Inflammatory macrophage treated with lipopolysaccharide for 4 hours (primary cell): ENCODE measurements at regions not wholly inside any gene's neighbourhood (a gene's known extent, or its start where the extent isn't known, plus 50 kb on each side); places are given as distances from the start of the nearest gene placed in this dataset.

Experiments
- DNase-seq: peaks from one replicate; pipeline ENCODE4 v3.0.0-alpha.2; 2020

DNA sequence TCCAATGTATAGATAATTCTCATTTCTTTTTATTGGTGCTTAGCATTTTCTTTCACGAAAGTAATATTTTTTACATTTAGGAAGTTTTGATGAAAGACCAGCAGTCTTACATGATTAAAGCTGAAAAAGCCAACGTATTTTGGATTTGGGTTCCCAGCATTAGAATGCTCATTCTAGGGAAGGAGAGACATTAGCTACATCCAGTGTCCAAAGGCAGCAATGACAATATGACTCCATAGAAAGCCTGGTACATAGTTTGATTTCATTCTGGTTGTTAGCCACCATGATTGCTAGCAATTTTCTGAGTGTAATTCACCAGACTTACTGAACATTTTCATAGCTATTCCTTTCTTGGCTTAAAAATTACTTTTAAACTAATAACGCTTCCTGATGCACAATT is 1397.5 kb downstream of the PCDH7 start:
- DNase-seq, result no peak

DNA sequence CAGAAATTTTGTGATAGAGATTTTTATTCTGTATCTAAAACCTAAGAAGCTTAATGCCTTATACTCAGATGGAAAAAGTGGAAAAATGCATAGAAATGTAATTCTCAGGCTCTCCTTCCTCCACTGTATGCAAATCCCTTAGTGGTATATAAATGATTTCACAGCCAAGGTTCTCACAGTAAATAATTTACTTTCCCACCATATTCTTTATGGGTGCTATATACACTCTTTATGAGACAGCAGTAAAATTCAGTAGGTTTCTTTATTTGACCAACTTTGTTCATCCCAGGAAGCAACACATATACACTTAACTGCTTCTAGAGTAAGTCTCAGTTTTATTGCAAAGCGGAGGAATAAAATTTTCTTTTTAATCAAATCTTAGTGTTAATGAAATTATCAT is 1399.7 kb downstream of the PCDH7 start:
- DNase-seq, result no peak

DNA sequence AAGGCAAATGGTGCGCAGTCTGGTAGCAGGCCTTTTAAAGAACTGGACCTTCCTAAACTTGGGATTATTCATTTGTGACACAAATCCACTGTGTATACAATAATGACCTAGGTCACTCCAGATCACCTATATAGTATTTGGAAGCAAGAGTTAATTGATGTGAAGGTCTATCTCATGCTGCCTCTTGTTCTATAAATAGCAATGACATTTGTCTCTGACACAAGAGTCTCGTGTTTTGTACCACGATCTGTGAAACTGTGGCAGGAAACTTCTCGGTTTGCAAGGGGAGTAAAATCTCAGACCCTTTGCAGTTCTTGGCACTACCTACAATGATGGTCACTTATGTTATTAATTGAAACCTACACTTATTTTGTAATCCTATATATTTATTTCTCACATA is 1408.4 kb downstream of the PCDH7 start:
- DNase-seq, result no peak

DNA sequence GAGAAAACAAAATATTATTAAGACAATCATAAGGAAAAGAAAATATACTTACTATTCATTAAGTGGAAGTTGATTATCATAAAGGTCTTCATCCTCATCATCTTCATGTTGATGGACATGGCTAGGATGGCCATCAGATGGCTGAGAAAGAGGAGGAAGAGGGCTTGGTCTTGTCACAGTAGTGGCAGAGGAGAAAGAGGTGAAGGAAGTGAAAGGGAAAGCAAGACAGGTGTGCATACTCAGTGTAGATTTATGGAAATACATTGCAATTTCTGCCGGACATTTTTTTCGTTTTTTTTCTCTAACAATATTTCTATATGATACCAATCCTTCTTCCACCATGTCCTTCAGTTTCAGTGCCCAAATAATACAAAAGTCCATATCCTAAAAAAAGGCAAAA is 1409.8 kb downstream of the PCDH7 start:
- DNase-seq, result no peak

DNA sequence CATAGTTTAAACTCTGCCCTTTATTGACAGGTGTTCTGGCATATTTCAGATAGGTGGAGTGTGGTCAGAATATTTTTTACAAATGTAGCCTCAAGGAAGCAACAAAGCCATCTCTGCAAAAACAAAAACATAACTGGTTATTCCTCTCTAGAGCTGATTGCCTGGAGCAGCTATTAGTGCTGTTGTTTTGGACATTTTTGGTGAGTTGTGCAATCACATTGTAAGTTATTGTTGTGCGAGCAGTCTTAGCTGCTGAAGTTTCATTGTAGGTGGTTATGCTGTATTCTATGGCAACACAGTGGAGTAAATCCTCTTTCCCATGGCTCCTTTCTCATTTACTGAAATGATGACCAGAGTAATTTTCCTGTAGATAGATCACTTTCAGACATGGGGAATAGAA is 1413.0 kb downstream of the PCDH7 start:
- DNase-seq, result no peak

DNA sequence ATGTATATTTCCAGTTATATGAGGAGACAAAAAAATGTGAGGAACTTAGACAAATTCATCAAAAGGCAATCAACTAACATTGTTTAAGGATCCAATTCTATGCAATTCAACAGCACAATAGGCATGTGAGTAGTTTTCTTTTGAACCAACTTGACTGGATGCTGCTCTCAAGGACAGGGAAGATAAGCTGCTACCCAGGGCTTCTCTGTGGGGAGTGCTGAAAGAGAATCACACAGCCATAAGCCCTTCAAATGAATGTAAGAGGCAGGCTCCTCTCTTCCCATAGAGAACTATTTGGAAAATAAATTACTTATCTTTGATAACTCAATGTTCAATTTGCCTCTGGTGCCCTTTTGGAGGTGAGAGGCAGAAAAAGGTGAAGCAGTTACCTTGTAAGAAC is 1413.6 kb downstream of the PCDH7 start:
- DNase-seq, result no peak

DNA sequence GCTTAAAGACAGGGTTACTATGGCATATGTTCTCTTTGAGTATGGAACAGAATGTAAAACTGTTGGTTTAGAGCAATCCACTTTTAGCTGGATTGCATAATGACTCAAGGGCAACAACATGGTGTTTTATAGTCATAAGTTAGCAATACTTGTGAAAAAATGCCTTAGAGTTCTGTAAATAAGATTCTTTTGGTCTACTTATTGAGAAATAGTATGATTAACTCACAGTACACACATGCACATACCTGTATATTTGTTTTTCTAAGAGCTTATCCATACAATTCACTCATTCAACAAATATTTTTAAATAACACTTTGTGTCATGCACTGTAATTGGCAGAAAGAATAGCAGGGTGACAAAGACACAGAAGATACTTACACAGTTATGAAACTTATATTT is 1415.5 kb downstream of the PCDH7 start:
- DNase-seq, result no peak

DNA sequence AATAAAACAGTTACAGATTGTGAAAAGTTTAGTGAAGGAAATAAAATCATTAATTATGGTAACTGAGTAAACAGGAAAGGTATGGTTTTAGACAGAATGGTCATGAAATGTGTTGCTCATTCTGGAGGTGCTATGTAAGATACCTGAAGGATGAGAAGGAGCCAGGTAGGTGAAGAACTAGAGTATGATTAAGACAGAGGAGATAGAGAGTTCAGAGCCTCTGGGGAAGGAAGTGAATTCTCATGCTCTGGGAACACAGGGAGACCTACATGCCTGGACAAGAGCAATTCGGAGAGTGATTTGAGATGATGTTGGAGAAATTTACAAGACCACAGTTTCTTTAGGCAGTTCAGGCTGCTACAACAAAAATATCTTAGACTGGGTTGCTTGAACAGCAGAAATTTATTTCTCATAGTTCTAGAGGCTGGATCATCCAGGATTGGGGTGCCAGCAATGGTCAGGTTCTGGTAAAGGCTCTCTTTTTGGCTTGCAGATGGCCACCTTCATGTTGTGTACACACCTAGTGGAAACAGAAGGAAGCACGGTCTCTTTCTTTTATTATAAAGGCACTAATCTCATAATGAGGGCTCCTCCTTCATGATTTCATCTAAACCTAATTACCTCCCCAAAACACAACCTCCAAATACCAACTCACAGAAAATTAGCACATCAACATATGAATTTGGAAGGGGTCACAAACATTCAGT is 1416.1 kb downstream of the PCDH7 start:
- no peak for DNase-seq

DNA sequence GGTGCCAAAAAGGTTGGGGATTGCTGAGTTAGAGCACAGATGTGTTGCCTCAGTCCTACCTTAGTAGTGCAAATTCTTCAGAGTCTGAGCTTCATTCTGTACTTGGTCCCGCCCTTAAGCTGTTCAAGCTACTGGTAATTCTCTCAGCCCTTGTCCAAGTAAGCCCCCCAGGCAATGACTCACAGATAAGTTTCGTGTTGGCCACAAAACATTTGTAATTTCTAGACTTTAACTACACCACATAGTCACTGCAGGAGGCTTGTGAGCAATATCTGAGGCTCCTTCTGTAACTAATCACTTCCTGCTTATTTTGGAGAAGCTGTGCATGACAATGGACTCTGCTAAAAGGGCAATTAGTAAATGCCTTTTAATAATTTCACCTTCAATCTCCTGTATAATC is 1420.5 kb downstream of the PCDH7 start:
- DNase-seq, result no peak

DNA sequence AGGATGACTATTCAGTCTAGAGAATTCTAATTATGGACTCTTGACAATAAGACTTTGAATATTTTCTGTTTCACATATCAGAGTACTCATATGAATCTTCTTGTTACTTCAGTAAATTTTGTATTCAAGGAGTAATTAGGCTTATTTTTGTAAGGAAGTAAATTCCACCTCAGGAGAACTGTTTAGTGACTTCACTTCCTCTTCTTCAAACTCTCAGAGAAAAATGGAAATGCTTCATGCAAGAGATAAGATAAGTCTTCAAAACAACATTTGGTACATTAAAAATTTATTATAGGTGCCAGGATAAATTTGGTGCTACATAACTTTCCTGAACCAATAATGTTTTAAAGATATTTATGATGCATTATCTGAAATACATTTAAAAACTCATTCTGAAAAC is 1421.9 kb downstream of the PCDH7 start:
- no peak for DNase-seq

DNA sequence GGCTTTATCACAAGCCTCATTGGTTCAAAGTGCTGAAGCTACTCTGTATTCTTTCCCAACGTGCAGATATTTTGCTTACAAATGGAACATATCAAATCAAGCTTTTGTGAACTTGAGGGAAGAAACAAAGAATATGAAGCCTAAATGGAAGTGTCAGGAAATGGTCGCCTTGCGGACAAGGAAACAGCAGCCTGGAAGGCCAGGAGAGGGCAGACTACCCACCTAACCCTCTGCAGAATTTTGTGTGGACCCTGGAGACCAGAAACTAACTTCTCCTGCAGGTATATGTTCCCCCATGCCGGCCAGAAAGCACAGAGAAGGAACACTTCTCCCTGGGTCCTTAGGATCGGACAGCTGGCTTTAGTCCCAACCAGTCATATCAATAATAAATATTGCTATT is 1425.8 kb downstream of the PCDH7 start:
- no peak for DNase-seq

DNA sequence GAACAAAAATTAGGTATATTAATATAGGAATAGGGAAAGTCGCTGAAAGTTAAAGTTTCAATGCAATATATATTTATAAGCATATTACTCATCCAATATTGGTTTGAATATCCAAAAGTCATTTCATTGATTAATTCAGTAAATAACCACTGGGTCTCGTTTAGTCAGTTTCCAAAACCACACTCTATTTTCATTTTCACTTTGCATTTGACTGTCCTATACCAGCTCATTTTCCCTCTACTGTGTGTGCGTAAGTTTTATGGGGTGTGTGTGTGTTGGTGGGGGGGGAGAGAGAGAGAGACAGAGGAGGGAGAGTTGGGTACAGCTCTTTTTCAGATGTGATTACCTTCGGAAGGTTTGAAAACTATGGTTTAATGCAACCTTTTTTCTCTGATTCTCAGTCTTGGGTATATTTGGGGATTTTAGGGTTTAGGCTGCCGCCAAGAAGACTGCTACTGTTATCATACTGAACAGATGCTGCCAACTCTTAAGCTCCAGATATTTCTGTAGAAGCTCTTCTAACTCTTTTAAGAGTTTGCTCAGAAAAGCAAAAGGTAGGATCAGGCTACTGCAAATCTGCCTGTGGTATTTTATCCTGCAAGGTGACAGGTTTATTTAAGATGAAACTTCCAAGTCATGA is 1427.4 kb downstream of the PCDH7 start:
- no peak for DNase-seq

DNA sequence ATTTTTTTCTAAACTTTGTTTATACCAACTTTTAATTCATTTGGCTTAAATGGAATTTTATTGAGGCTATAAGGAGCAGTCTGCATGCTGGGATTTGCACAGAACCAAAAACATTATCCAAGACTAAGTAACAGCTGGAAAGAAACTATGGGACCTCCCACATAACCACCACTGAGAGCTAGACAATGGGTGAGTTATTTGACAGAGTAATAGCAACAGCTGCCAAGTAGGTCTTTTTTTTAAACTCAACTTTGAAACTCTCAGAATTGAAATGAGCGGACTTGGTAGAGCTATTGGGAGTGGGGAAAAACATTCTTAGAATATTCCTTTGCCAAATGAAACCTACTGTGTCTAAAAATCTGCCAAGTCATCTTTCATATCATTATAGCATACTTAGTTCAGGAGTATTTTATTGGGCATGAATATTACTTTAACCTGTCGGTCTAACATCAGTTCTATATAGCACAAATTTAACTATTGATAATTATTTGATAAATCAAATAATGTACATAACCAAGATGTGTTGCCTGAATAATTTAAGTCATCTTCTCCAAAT is 1428.0 kb downstream of the PCDH7 start:
- DNase-seq, result no peak

DNA sequence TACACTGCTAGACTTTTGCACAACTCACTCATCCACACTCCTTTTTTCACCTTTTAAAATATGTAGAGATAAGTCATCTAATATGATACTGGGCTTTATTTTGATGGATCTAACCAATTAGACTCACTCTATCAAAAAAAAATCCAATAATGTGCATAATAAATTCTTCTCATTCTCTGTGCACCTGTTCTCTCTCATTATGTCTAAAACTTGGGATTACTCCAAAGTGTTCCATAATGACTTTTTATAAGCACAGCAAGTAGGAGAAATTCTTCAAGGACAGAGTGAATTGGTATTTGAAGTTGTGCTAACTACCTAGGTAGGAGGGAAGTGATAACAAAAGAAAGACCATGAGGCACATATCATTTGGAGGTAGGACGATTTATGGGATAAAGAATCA is 1438.8 kb downstream of the PCDH7 start:
- no peak for DNase-seq

DNA sequence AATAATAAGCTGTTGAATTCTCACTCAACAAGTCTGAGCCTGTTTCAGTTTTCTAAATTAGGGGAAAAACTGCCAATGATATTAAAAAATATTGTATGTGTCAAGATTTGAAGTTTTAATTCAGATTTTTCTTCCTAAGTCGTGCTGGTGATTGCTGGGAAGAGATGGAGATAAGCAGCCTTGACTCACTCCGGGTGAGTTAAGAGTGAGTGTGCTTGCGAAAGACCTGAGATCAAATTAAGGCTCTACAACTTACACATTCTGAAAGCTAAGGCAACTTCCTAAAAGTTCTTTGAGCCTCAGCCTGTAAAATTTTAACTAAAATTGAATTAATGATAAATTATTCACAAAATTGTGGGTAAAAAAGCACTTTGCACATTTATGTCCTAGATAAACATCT is 1441.2 kb downstream of the PCDH7 start:
- no peak for DNase-seq

DNA sequence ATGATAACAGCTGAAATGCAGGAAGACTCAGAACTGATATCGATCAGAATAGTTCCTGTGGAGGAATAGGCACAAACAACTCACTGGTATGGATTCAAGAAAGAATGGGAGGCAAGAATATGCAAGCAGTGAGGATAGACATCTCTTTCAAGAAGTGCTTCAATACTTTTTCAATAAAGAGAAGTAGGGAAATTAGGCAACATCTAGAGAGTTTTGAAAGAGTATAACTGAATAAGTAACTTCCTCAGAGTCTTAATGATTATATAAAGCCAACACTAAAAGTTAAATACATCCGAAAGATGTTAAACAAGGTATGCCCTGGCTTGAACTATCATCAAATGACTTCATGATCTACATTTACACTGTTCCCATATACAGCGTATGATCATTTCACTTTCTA is 1443.0 kb downstream of the PCDH7 start:
- DNase-seq, result peak; percentile 29

DNA sequence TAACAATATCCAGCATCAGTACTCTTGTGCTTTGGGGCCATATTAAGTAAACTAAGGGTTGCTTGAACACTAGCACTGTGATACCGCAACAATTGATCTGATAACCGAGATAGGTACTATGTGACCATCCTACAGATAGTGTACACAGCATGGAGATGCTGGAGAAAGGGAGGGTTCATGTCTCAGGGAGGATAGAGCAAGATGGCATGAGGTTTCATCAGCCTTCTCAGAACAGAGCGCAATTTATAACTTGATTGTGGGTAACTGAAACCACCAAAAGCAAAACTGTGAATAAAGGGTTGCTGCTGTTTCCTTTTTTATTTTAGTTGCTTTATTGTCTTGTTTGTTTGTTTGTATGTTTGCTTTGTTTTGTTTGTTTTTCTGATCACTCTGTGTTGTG is 1449.7 kb downstream of the PCDH7 start:
- DNase-seq, result no peak

DNA sequence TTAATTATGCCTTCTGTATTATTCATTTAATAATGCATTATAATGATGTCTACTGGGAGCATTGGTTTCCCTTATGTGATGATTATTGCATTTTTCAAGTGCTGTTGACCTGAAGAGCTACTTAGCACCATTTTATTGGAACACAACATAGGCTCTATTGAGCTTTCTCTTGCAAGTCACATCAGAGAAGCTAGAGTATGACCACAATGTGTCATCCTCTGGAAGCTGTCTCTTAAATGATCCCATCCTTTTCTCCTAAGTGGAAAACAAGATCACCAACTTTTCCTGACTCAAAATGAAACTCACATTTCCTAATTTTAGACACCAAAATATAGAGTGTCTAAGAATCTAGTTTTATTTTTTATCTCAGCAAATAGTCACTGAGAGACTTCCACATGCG is 1451.9 kb downstream of the PCDH7 start:
- DNase-seq, result no peak

DNA sequence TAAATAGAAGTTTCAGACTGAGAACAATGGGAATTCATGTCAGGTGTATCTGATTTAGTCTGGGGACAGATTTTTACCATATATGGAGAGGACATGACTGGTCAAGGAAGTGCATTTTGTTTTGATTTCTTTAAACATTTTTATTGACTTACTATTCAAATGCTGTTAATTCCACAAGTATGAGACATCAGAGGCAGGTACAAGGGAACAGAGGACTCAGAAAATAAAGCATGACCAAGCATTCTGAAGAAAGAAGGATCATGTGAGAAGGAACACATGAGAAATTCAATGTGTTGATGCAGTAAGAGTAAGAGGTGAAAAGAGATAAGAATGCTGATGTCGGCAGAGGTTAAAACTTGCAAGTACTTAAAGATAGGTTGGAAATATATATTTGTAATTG is 1452.6 kb downstream of the PCDH7 start:
- no peak for DNase-seq

DNA sequence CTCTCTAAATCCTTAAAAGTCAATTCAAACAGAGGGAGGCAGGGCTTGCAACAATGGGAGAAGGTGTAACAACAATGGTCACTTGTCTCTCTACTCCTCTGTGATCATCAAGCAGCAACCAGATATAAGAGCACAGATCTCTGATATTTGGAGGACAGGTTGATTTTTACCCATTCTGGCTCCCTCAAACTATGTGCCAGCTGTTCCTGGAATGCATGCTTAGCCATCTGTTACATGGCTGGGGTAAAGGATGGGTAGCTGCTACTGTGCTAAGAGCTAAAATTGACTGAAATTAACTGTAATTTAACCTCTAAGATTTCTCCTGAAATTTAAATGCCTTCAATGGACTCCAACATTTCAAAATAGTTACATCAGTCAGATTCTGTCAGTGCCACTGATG is 1459.9 kb downstream of the PCDH7 start:
- DNase-seq, result no peak

DNA sequence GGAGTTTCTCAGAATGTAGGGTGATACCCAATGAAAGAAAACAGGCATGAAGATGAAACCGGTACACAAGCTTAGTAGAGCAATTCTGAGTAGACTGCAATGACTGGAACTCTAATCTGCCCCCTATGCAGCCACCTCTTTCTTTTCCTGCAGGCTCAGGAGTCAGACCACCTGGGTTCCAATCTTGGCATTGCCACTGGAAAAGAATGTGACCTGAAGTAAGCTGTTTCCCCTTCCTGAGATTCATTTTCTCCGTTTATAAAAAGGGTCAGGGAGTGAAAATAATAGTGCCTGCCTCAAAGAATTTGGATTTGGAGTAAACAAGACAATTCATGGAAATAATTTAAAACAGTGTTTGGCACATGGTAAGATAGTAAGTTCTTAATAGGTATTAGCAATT is 1464.0 kb downstream of the PCDH7 start:
- DNase-seq, result no peak

DNA sequence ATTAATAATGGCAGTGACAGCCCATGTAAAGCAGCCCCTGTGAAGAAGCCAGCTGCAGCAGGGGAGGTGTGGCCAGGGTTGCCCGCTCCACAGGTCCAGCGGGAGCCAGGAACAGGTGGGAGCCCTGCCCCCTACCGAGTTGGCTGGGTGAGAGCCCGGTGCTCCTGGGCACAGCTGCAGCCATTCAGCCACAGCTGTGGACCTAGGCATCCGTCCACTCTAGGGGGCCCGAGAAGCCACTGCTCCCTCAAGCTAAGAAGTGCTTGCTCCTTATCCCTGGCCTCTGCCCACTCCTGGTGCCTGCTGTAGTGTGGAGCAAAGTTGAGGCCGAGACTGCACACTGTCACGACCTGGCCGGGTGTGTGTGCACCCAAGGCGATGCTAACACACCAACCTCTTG is 1469.0 kb downstream of the PCDH7 start:
- DNase-seq, result no peak

DNA sequence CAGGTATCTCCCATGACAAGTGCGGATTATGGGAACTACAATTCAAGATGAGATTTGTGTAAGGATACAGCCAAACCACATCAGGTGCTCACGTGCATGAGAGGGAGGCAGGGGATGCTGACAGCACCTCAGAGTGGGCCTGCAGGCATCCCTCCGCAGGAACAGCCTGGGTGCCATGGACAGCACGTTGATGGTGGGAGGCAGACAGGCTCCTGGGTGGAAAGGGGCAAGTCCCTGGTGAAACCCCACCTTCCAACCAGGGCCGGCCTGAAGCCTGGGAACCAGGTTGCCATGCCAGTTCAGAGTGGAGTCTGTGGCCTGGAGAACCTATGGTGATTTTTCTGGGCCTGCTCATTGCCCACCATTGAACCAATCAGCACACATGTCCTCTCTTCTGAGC is 1469.6 kb downstream of the PCDH7 start:
- DNase-seq, result no peak

DNA sequence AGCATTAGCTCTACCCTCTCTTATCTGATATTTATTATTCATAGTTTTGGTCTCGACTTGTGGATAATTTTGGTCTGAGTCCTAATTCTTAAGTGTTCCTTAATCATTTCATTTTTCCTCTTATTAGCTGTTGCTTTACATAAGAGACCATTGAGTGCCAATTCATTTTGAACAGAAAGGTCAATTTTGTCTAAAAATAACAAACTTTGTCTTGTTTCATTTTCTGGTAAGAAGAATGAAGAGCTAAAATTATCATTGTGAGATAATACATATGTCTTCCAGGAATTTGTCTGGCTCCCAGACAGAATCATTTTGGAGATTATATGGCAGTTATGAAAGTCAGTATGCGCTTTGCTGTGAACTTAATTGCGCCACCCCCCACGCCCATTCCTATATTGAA is 1471.8 kb downstream of the PCDH7 start:
- no peak for DNase-seq

DNA sequence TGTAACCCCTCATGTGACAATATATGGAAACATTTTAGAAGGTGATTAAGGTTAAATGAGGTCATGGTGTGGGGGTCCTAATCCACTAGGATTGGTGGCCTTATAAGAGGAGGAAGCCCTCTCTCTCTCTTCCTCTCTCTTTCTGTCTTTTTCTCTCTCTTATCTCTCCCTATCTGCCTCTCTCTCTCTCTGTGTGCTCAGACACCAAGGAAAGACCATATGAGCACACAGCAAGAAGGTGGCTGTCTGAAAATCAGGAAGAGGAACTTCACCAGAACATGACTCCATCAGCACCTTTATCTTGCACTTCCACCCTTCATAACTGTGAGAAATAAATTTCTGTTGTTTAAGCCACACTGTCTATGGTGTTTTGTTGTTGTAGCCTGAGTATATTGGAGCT is 1472.2 kb downstream of the PCDH7 start:
- no peak for DNase-seq
